GM18499 (cell line): ENCODE measurements at regions not wholly inside any gene's neighbourhood (a gene's known extent, or its start where the extent isn't known, plus 50 kb on each side); places are given as distances from the start of the nearest gene placed in this dataset.

Experiments
- ATAC-seq: cut with Tn5 transposase; IDR thresholded peaks from one replicate; pipeline ENCODE4 v1.9.1; 2021; ENCODE audit warnings: moderate number of reproducible peaks; ENCODE audit not compliant: insufficient read depth, unreplicated experiment

DNA sequence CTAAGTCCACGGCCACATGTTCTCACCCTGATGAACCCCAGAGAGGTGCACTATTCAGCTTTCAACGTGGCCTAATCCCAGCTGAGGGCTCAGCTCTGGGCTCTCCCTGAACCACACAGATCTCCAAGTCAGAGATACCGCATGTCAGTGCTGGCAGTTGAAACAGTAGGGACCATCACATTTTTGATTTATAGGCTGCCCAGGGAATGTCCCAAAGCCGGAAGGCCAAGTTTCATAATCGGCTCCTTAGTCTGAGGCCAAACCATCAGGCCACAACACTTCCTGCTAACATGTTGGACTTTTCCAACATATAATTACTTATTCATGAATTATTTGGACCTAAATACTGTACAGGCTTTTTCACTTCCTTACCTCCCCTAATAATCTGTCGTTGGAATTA, 91.9 kb upstream of the KLHL29 start:
- ATAC-seq, result no peak

DNA sequence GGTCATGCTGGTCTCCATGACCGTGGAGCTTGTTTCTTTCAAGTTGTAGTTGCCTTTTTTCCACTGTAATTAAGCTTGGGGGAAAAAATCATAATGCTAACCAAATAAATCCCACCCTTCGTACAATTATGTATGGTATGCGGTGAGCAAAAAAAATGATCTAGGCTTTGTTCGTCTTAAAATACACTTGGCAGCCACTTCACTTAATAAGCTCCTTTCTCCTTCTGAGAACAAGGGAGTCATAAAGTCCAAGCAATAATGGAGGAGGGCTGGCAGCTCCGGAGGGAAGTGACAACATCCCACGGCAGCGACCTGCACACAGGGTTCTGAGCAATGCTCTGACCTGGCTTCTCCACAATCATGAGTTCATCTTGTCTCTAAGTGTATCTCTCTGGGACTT, 91.2 kb upstream of the KLHL29 start:
- no peak for ATAC-seq

DNA sequence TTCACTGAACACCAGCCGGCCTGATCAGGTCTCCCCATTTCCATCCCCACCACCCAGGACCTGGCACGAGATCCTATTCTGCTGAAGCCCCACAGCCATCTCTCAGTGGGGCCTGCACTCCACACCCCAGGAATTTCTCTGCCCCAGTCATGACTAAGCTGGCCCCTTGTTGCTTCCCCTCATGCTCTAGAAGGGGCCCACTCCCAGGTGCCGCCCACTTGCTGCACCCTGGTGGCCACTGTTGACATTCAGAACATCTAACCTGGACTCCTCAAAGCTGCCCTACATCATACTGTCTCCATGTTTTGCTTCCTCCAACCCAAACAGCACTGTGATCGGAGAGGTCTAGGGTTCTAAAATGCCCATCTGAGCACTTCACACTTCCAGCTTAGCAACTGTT, 90.7 kb upstream of the KLHL29 start:
- ATAC-seq, result no peak

DNA sequence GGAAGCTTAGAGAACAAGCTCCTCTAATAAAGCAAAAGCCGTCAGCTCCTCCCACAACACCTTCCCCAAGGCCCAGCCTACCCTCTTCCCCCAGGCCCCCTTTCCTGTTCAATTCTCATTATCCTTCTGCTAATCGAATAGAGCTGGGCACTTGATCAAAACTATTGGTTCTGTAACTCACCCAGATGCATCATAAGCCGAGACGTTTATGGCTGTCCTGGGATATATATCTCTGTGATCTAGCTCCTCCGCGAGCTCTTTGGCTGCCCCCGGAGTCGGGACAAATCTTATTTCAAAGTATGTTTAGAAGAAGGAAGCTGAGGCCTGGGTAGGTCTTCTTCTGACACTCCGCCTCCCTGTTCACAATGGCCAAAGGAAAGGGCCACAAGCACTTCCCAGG, 88.3 kb upstream of the KLHL29 start:
- no peak for ATAC-seq

DNA sequence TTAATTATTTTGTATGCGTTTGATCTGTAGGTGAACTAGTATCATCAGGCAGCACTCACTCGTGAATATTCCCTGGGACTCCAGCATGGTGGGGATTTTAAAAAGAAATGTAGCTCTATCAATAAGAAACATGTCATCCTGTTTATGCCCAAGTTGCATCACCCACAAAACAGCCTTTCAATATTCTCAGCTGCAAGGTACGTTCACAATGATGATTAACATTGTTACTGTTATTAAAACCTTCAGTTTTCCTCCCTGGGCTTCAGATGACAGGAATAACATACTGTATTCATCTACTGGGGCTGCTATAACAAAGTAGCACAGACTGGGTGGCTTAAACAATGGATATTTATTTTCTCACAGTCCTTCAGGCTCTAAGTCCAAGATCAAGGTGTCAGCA, 87.9 kb upstream of the KLHL29 start:
- ATAC-seq, result no peak

DNA sequence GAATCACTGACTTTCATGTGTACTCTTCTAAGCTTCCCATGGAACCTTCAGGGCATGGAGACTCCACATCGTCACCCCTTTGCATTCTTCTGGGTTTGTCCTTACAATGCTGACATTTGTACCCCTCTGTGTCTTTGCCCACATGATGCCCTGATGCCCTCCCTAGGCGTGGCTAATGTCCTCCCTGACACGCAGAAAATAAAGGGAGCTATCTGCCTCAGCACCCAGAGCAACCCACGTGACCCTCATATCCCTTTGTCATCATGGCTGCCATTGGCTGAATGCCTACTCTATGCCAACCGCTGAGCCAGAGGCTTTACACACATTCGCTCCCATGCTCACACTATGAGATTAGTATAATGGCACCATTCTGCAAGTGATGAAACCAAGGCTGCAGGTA, 86.4 kb upstream of the KLHL29 start:
- no peak for ATAC-seq

DNA sequence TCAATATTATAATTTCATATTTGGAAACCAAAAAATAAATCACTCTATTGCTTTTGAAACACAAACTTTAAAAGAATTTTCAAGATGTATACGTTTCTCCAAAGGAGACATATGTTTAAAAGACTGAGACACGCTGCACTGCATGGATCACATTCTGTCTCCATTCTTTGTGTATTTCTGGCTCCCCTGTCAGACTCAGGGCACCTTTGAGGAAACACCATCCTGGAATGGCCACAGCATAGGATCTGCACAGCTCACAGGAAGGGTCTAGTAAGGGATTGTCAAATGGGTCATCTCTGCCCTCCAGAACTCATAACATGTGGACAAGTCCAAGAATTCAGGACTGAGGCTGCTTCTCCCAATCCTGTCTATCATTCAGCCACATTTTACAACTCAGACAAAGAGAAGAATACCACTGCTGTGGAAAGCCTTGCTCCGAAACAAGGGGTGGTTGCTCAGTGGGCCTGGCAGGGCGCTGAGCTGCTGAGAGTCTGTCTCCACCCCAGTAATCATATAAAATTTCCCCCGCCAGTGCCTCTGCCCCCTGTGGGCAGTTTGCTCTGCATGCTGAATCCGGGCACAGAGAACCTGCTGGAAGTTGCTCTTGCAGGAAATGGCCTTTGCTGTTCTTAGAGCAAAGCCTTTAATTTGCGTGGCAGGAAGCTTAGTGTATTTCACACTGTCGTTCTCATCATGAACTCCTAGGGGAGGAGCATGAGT, 85.3 kb upstream of the KLHL29 start:
- no peak for ATAC-seq

DNA sequence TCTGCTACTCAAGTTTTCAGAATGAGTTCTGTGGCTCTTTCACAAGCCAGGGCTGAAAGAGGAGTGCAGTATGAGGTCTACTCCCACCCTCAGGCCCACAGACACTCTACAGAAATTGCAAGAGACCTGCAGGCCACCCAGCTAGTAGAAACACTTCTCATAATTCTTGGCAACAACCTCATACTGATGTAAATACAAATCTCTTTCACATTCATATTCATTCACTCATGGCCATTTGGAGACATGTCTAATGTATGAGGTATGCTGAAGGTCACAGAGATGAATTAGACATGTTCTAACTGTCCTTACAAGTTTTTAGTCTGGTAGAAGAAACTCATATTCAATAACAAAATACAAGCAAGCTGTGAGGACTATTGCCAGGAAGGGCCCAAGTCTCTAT, 83.8 kb upstream of the KLHL29 start:
- no peak for ATAC-seq

DNA sequence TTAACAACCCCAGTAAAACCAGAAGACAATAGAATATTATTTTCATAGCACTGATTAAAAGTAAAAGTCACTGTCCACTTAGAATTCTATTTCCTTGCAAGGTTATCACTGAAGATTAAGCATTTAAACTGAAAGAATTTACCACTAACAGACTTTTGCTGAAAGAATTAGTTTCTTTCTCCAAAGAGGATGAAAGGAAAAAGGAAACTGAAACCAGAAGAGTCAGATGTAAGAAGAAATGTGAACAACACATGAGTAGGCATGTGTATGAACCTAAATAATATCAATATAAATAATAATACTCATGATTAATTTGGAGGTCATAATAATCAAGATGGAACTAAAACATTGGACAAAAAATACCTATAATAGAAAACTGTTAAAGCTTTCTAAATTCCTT, 82.4 kb upstream of the KLHL29 start:
- ATAC-seq, result no peak

DNA sequence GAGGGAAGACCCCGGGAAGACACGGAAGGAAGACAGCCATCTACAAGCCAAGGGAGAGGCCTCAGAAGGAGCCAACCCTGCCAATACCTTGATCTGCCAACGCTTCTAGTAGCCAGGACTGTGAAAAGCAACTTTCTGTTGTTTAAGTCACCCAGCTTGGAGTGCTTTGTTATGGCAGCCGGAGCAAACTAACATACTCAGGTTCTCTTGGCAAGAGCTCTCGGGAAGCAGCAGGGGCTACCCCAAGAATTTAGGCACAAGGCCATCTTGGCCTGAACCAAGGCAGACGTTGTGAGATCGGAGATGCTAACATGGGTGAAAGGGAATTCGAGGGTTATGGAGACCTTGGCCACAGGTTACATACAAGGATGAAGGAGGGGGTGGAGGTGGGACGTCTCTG, 78.6 kb upstream of the KLHL29 start:
- no peak for ATAC-seq

DNA sequence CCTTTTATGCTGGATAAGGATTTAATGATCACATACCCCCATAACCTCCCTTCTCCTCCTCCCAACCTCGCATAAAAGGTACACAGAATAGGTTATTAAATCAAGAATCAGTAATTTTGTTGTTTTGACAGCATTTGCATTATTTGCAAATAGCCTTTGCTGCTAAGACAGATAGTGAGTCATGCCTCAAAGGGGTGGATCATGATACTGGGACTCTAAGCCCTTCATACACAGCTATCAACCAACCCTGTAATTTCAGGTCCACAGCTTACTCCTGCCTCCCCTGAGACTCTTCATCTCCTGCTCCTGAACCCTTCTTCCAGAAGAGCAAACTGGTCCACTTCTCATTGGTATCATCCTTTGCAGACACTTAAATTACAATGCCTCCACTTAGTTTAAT, 73.8 kb upstream of the KLHL29 start:
- no peak for ATAC-seq

DNA sequence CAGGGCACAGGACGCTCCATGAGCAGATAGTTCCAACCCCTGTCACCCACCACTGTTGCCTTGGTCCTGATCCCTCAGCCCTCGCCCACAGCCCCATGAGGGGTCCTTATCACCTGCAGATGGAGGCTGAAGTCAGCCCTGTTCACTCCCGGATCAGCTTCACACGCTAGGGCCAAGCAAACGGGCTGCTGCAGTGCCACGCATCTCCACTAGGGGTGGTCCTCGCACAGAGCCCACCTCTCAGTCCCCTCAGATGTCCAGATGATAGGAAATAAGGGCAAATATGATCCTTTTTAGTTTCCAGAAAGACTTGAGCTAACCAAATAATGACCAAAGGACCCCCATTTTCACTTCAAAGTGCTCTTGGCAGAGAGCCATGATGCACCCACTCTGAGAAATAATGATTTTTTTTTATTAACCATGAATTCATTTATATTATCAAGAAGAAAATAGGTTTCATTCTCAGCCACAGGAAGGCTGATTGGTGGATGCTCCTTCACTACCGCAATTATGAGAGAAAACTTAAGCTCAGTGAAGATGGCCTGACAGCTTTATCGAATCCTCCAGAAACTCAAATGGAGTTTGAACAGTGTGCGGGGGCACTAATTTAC, 71.9 kb upstream of the KLHL29 start:
- no peak for ATAC-seq

DNA sequence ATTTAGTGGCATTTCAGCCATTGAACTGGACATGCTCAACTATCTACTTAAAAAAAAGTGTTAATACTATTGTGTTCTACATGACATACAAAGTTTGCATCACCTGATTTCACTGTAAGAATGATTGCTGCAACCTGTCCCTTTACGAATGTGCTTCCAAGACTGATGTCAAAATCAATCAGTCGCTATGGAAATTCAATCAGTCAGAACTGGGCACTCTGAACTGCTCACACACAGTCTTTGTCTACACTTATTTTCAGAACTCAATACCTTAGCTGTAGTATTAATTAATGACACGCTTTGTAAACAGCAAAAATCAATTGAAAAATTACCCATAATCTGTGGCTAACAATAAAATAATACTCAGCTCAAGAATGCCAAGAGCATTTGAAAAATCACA, 70.3 kb upstream of the KLHL29 start:
- no peak for ATAC-seq

DNA sequence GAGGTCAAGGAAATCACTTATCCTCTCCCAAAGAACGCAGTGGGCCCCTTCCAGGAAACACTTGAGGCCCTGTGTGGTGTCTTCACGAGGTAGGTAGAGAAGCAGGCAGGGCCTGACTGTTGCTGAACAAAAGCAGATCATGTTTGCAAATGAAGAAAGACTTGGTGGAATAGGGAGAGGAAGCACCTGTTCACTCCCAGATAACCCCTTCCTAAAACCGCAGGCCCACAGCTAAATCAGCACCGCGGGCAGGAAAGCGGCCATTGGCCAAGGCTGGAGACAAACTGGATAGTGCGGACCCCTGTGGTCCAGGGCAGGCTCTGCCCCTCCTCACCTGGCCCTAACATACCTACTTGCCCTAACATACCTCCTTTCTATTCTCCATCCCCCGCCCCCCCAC, 64.9 kb upstream of the KLHL29 start:
- no peak for ATAC-seq

DNA sequence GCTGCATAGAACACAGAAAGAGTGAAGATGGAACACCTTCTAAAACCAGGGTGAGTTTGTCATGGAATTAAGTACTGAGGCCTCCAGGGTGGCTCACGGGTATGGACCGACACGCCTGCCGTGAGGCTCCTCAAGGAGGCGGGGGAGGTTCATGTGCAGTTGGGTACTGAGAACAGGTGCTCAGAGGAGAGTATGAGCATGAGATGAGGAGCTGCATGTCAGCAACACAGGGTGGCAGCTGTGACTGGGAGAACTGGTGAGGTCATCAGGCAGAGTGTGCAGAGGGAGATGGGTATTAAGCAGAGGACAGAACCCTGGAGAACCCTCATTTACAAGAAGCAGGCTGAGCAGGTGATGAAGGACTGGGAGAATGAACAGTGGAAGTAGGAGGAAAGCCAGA, 63.2 kb upstream of the KLHL29 start:
- no peak for ATAC-seq

DNA sequence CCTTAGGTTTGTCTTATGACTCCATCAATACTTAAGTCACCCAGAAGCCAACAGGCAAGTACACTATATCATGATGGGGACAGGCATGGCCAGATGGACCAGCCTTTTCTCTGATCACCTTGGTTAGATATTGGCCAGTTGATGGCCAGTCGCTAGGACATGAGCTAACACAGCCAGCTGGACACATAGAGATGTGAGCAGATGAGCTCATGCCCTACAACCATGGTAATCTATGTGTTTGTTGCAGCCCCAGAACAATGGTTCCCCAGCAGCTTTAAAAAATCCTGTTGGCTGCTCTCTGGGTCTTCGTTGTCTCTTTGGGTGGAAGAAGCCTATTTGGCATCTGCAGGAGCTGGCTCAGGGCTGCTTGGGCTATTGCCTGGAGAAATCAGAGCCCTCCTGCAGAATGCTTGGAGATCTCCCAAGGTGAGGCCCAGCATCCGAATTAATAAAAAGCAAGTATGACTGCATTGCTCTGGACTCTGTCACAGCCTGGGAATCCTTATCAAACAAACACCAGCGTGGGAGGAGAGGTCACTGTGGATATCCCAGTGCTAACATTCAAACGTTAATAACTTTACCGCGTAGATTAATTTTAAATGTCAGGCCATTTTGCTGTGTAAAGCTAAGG, 62.3 kb upstream of the KLHL29 start:
- ATAC-seq, result no peak

DNA sequence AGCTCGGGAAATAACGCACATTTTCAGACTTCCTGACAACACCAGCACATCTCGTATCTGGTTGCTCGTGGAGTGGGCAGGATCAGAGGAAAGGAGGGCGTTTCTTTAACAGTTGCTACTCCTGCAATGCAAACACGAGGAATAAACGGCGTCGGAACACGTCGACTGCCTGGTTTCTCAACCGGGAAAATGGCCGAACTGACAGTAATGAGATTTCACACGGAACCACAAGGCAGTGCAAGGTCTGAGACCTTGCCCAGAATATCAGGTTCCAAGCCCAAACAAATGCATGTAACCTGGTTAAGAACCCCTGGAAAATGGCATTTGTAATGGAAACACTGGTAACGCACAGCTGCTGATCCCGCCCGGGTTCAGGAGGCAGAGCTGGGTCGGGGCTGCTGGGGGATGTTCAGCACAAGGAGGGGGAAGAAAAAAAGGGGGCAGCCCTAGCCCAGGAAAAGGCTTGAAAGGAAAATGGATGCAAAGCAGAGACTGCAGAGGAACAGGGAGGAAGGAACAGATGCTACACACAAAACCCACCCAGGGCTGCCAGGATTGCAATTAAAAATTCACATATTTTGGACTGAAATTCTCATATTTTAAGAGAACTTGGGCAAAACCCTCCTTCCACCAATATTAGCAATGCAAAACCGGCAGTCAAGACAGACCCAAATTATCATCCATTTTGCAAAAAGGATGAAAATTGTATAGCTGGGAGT, 61.6 kb upstream of the KLHL29 start:
- no peak for ATAC-seq

DNA sequence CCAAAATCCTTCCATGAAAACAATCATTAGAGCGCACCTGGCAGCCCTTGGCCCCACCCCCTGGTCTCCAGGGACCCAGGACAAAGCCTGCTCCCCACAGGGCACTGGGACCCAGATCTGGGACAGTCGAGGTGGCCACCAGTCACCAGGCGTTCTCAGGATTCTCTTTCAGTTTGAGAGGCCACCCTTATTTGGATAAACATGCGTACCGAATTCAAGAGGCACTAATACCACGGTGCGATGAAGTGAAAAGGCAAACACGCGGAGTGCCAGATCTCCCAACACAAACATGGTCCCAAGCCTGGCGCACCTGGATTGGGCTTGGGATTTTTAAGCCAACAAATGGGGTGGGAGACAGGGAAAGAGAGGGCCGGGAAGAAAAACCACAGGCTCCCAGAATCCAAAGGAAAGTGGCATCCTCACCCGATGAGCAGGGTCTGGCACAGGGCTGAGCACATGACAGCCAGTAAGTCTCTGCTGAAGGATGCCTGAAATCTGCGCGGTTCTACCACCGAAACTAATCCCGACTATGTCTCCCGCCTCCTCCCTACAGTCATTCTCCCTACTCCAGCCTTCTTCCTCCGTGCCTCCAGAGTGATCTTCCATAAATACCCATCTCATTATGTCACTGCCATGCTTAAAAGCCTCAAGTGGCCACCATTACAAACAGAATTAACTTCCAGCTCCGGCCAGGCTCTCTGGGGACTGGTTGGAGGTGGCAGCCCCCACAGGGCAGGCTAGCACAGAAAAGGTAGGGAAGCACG, 60.9 kb upstream of the KLHL29 start:
- no peak for ATAC-seq

DNA sequence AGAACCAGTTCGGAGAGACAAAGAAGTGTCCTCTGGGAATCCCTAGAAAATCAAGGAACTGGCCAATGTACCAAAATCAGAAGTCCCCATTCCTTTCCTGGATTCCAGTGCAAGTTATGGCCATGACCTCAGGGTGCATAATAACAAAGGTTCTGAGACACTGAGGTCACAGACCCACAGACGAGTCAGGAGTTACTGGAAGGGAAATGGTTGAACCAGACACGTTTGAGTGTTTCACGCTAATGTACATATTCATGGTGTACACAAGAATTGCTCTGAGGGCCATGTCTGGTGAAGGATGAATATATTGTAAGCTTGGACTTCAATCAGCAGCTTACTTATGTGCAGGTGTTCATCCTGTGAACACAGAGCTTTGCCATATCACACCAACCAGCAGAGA, 58.6 kb upstream of the KLHL29 start:
- no peak for ATAC-seq

DNA sequence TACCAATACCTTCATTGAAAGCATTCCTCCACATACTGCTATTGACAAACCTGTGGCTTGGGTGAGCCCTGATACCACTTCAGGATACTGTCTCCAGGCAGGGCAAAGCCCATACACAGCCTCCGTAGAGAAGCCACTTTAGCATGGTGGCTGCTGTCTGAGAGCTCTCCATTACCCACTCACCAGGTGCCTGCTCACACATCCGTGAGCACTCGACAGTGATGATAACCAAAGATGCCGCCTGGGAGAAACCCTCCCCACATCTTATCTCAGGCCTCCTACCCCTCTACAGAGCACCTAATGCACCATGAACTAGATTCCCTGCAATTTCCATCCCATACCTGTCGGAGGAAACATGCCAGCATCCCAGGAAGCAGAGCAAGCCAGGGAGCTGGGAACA, 57.6 kb upstream of the KLHL29 start:
- no peak for ATAC-seq

DNA sequence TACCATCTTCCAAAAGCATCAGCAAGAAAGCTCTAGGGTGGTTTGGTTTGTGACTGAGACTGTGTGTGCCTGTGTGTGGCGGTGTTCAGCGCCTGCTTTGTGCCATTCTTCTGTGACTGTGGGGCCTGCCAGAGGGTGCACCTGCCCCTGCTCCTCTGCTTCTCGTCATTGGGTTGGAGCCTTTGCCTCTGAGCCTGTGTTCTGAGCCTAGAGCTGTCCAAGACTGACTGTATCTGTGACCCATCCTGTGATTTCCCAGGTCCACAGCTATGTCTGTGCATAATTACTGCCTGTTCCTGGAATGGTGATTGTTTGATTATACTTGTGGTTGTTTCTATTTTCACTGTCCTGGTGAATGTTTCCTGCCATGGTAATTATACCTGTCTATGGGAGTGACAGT, 57.1 kb upstream of the KLHL29 start:
- no peak for ATAC-seq
